Stimulated activated memory B cell treated with anti-CD40 and anti-IgM and Interleukin-4, amounts not matched to agents 10 μg/mL and 1 μg/mL and 100 μg/mL, for 72 hours (primary cell): ENCODE measurements at regions not wholly inside any gene's neighbourhood (a gene's known extent, or its start where the extent isn't known, plus 50 kb on each side); places are given as distances from the start of the nearest gene placed in this dataset.

ENCODE experiments used
- ATAC-seq: fragments of 150-1000 bp; cut with Tn5 transposase; 2 replicates; pipeline ENCODE4 v1.10.0; 2021
- H3K27ac Mint-ChIP-seq: one replicate; pipeline ENCODE4 v1.8.0; 2022; ENCODE audit warnings: mild to moderate bottlenecking, mixed read lengths
- H3K27me3 Mint-ChIP-seq: one replicate; pipeline ENCODE4 v1.8.0; 2022; ENCODE audit warnings: mixed read lengths
- H3K36me3 Mint-ChIP-seq: one replicate; pipeline ENCODE4 v1.8.0; 2022; ENCODE audit warnings: mixed read lengths
- H3K4me1 Mint-ChIP-seq: one replicate; pipeline ENCODE4 v1.8.0; 2022; ENCODE audit warnings: mixed read lengths
- H3K4me3 Mint-ChIP-seq: one replicate; pipeline ENCODE4 v1.8.0; 2022; ENCODE audit warnings: mild to moderate bottlenecking, moderate library complexity, mixed read lengths
- H3K9me3 Mint-ChIP-seq: one replicate; pipeline ENCODE4 v1.8.0; 2022; ENCODE audit warnings: mixed read lengths

GRCh38 chr13:67713571-67713970, 483.4 kb upstream of the PCDH9 start:
- Mint-ChIP-seq H3K27me3 (no peaks in the 10 kb centered on the region), H3K36me3 (no peaks in the 10 kb centered on the region), H3K9me3 (peaks cover 9% of the 10 kb centered on the region), H3K4me3 (no peak overlapping the region), H3K4me1 (no peaks in the 10 kb centered on the region), H3K27ac (no peak overlapping the region)
- no peak for ATAC-seq

- Mint-ChIP-seq H3K9me3 (peaks cover 5% of the 10 kb centered on the region), H3K27ac (no peak overlapping the region), H3K4me3 (no peak overlapping the region), H3K27me3 (no peaks in the 10 kb centered on the region), H3K36me3 (no peaks in the 10 kb centered on the region), H3K4me1 (no peaks in the 10 kb centered on the region)
- no peak for ATAC-seq
These were observed 466.6 kb upstream of the PCDH9 start for GRCh38 chr13:67696775-67697174.

- ATAC-seq: no peak
- no peak overlapping the region for H3K4me3 Mint-ChIP-seq
- no peaks in the 10 kb centered on the region for H3K27me3 Mint-ChIP-seq
- H3K4me1 Mint-ChIP-seq: no peaks in the 10 kb centered on the region
- H3K9me3 Mint-ChIP-seq: no peaks in the 10 kb centered on the region
- H3K27ac Mint-ChIP-seq: no peak overlapping the region
- H3K36me3 Mint-ChIP-seq: no peaks in the 10 kb centered on the region
These were observed 434.4 kb upstream of the PCDH9 start for GRCh38 chr13:67664502-67664901.

- ATAC-seq: no peak
- Mint-ChIP-seq H3K9me3 (no peaks in the 10 kb centered on the region), H3K27ac (no peak overlapping the region), H3K27me3 (no peaks in the 10 kb centered on the region), H3K4me3 (no peak overlapping the region), H3K36me3 (no peaks in the 10 kb centered on the region), H3K4me1 (no peaks in the 10 kb centered on the region)
These were observed 432.9 kb upstream of the PCDH9 start for GRCh38 chr13:67662997-67663396.

- ATAC-seq: no peak
- no peaks in the 10 kb centered on the region for H3K4me1 Mint-ChIP-seq
- no peaks in the 10 kb centered on the region for H3K9me3 Mint-ChIP-seq
- H3K27ac Mint-ChIP-seq: no peak overlapping the region
- no peaks in the 10 kb centered on the region for H3K36me3 Mint-ChIP-seq
- H3K27me3 Mint-ChIP-seq: no peaks in the 10 kb centered on the region
- no peak overlapping the region for H3K4me3 Mint-ChIP-seq
These were observed 422.8 kb upstream of the PCDH9 start for GRCh38 chr13:67652887-67653286.

DNA sequence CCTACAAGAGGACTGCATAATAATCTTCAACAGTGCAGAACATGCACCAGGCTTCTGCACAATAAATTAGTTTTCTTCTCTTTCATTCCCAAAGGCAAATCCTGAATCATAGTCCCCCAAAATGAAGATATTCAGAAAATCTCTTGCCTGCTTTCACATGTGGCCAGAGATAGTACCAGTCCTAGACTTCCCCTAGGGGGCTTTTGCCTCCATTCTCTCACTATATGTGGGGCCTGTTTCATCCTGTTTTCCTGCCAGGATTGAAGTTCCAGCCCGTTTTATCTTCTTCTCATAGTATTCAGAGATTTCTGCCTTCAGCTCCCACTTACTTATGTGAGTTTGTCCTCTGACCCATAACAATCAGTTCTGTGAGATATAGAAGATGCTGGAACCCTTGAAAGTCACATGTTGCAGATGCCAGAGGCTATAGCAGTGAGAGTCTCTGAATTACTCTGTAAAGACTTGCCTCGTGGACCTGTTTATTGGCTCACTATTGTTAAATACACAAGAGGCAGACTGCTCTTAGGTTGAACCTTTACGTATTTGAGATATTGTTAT, 421.9 kb upstream of the PCDH9 start:
- no peak overlapping the region for H3K27ac Mint-ChIP-seq
- no peaks in the 10 kb centered on the region for H3K9me3 Mint-ChIP-seq
- no peaks in the 10 kb centered on the region for H3K27me3 Mint-ChIP-seq
- no peaks in the 10 kb centered on the region for H3K4me1 Mint-ChIP-seq
- no peak for ATAC-seq
- no peaks in the 10 kb centered on the region for H3K36me3 Mint-ChIP-seq
- no peak overlapping the region for H3K4me3 Mint-ChIP-seq

DNA sequence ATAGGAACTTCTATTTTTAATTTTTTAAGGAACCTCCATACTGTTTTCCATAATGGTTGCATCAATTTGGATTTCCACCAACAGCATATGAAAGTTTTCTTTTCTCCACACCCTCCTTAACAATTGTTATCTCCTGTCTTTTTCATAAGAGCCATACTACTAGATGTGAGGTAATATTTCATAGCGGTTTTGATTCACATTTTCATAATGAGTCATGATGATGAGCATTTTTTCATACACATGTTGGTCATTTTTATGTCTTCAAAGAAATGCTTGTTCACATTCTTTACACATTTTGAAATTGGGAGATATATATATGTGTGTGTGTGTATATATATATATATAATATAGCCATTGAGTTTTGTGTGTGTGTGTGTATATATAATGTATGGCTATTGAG, 420.3 kb upstream of the PCDH9 start:
- H3K36me3 Mint-ChIP-seq: no peaks in the 10 kb centered on the region
- no peak overlapping the region for H3K4me3 Mint-ChIP-seq
- H3K9me3 Mint-ChIP-seq: no peaks in the 10 kb centered on the region
- no peaks in the 10 kb centered on the region for H3K27me3 Mint-ChIP-seq
- ATAC-seq: no peak
- no peaks in the 10 kb centered on the region for H3K4me1 Mint-ChIP-seq
- H3K27ac Mint-ChIP-seq: no peak overlapping the region

DNA sequence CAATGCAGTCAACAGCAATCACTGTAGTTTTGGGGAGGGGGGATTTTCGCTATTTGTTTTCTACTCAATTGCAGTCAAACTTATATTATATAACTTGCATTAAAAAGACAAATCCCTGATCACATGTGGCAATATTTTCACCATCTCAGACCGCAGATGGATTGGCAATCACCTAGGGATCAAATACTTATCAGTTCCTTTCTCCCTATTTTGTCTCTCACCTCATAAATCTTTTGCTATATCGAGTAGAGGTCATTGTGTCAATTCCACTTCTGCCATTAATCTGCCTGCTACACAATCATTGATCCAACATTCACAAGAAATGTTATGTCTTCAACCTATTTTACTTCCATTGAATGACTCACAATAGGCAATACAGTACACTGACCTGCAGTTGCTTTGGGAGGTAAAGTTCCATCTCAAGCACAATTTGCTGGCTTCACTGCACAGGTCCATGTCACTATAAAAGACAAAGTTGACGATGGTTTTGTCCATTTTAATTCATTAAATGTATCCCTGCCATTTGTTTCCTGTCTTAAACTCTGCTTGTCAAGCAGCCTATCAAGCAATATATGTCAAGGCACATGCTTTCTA, 415.8 kb upstream of the PCDH9 start:
- H3K4me1 Mint-ChIP-seq: no peaks in the 10 kb centered on the region
- no peak overlapping the region for H3K4me3 Mint-ChIP-seq
- no peak overlapping the region for H3K27ac Mint-ChIP-seq
- ATAC-seq: no peak
- no peaks in the 10 kb centered on the region for H3K27me3 Mint-ChIP-seq
- no peaks in the 10 kb centered on the region for H3K9me3 Mint-ChIP-seq
- H3K36me3 Mint-ChIP-seq: no peaks in the 10 kb centered on the region

DNA sequence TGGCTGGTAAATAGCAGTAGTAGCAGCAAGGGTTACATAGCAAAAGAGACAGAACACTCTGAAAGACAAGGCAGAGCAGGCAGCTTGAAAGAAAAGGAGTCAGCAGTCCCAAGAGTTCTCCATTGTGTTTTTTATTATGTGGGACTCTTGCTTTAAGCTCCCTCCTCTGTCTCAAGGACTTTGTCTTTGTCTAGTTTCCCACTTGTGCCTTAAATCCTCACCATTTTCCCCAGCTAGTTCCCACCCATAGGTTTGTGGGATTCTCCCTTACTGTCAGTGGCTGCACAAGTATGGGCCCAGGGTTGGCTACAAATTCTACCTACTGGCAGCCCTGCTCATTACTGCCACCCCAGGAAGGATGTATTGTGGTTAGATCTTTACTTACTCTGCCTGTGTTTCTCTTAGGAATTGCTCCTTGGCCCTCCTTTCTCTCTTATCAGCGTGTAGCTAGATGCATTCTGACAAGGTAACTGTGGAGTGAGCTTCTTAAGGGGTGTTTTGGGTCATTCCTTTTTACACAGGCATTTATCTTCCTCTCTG, 413.4 kb upstream of the PCDH9 start:
- H3K27ac Mint-ChIP-seq: no peak overlapping the region
- no peaks in the 10 kb centered on the region for H3K4me1 Mint-ChIP-seq
- no peak overlapping the region for H3K4me3 Mint-ChIP-seq
- H3K36me3 Mint-ChIP-seq: no peaks in the 10 kb centered on the region
- peaks cover 2% of the 10 kb centered on the region for H3K9me3 Mint-ChIP-seq
- no peak for ATAC-seq
- no peaks in the 10 kb centered on the region for H3K27me3 Mint-ChIP-seq

GRCh38 chr13:67642657-67643056, 412.5 kb upstream of the PCDH9 start:
- Mint-ChIP-seq H3K27me3 (no peaks in the 10 kb centered on the region), H3K27ac (no peak overlapping the region)

GRCh38 chr13:67635754-67636153, 405.6 kb upstream of the PCDH9 start:
- no peaks in the 10 kb centered on the region for H3K4me1 Mint-ChIP-seq
- peaks cover 2% of the 10 kb centered on the region for H3K9me3 Mint-ChIP-seq
- no peak overlapping the region for H3K4me3 Mint-ChIP-seq
- no peaks in the 10 kb centered on the region for H3K36me3 Mint-ChIP-seq
- no peak overlapping the region for H3K27ac Mint-ChIP-seq
- H3K27me3 Mint-ChIP-seq: no peaks in the 10 kb centered on the region
- ATAC-seq: no peak

More at GRCh38 chr13:67642657-67643056, 412.5 kb upstream of the PCDH9 start:
- Mint-ChIP-seq H3K4me3 (no peak overlapping the region), H3K4me1 (no peaks in the 10 kb centered on the region), H3K9me3 (peaks cover 2% of the 10 kb centered on the region), H3K36me3 (no peaks in the 10 kb centered on the region)
- ATAC-seq: no peak

DNA sequence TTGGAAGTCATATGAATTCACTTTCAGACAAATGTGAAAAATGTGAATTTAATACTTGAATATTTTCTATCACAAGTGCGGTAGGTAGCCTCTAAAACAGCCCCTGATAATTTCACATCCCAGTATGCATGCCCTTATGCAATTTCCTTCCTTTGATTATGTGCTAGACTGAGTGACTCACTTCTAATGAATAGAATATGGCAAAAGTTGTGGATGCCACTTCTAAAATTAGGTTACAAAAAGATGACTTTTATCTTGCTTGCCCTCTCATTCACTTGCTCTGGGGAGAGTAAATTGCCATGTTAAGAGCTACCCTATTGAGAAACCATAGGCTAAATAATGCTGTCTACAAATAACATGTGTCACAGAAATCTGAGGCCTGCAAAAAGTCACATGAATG, 402.5 kb upstream of the PCDH9 start:
- no peak overlapping the region for H3K27ac Mint-ChIP-seq
- H3K27me3 Mint-ChIP-seq: no peaks in the 10 kb centered on the region
- no peaks in the 10 kb centered on the region for H3K4me1 Mint-ChIP-seq
- ATAC-seq: no peak
- no peaks in the 10 kb centered on the region for H3K36me3 Mint-ChIP-seq
- H3K9me3 Mint-ChIP-seq: no peaks in the 10 kb centered on the region
- H3K4me3 Mint-ChIP-seq: no peak overlapping the region

DNA sequence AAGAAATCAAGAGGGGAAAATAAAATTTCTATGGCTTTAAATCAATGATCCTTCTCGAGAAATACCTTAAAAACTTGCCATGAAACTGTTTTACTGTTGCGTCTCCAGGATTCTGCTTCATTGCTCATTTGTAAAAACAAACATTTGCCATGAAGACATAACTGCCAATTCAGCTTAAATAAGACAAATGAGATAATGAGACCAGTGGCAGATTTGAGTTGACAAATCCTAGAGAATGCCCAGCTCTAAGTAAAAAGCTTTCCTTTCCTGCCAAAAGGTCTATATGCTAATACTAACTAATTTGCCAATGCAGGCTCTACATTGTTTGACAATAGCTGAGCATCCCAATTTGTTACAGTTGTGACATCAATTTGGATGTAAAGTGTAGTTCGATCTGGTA, 400.5 kb upstream of the PCDH9 start:
- H3K27me3 Mint-ChIP-seq: no peaks in the 10 kb centered on the region
- H3K36me3 Mint-ChIP-seq: no peaks in the 10 kb centered on the region
- H3K4me1 Mint-ChIP-seq: no peaks in the 10 kb centered on the region
- no peak overlapping the region for H3K4me3 Mint-ChIP-seq
- H3K9me3 Mint-ChIP-seq: no peaks in the 10 kb centered on the region
- no peak for ATAC-seq
- no peak overlapping the region for H3K27ac Mint-ChIP-seq

DNA sequence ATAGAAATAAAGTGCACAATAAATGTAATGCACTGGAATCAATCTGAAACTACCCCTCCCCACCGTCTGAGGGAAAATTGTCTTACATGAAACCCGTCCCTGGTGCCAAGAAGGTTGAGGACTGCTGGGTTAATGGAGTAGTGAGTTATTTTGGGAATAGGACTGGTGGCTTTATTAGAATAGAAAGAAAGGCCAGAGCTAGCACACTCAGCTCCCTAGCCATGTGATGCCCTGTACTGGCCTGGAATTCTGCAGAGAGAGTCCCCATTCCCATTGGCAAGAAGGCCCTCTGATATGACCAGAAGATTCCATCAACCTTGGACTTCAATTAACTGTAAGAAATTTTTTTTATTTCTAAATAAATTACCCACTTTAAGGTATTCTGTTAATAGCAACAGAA, 393.5 kb upstream of the PCDH9 start:
- Mint-ChIP-seq H3K4me1 (no peaks in the 10 kb centered on the region), H3K9me3 (peaks cover 2% of the 10 kb centered on the region), H3K4me3 (no peak overlapping the region), H3K27ac (no peak overlapping the region), H3K36me3 (no peaks in the 10 kb centered on the region), H3K27me3 (no peaks in the 10 kb centered on the region)
- ATAC-seq: no peak

- no peak for ATAC-seq
- H3K9me3 Mint-ChIP-seq: peaks cover 2% of the 10 kb centered on the region
- no peak overlapping the region for H3K27ac Mint-ChIP-seq
- no peak overlapping the region for H3K4me3 Mint-ChIP-seq
- H3K4me1 Mint-ChIP-seq: no peaks in the 10 kb centered on the region
- H3K27me3 Mint-ChIP-seq: no peaks in the 10 kb centered on the region
- H3K36me3 Mint-ChIP-seq: no peaks in the 10 kb centered on the region
These were observed 390.5 kb upstream of the PCDH9 start for GRCh38 chr13:67620665-67621064.

GRCh38 chr13:67619995-67620380, 389.9 kb upstream of the PCDH9 start:
- H3K4me3 Mint-ChIP-seq: no peak overlapping the region
- H3K36me3 Mint-ChIP-seq: no peaks in the 10 kb centered on the region
- no peak for ATAC-seq
- no peaks in the 10 kb centered on the region for H3K4me1 Mint-ChIP-seq
- peaks cover 2% of the 10 kb centered on the region for H3K9me3 Mint-ChIP-seq
- no peak overlapping the region for H3K27ac Mint-ChIP-seq
- H3K27me3 Mint-ChIP-seq: no peaks in the 10 kb centered on the region
